Activated CD8-positive, alpha-beta memory T cell treated with anti-CD3 and anti-CD28 coated beads for 48 hours (primary cell): ENCODE measurements at regions not wholly inside any gene's neighbourhood (a gene's known extent, or its start where the extent isn't known, plus 50 kb on each side); places are given as distances from the start of the nearest gene placed in this dataset.

ENCODE experiments used
- DNase-seq, 3 experiments: peaks; one replicate each; pipeline ENCODE4 v3.0.0-alpha.2; 2020; ENCODE audit warnings: low read depth in 2 of 3, low spot score in 2 of 3

DNA sequence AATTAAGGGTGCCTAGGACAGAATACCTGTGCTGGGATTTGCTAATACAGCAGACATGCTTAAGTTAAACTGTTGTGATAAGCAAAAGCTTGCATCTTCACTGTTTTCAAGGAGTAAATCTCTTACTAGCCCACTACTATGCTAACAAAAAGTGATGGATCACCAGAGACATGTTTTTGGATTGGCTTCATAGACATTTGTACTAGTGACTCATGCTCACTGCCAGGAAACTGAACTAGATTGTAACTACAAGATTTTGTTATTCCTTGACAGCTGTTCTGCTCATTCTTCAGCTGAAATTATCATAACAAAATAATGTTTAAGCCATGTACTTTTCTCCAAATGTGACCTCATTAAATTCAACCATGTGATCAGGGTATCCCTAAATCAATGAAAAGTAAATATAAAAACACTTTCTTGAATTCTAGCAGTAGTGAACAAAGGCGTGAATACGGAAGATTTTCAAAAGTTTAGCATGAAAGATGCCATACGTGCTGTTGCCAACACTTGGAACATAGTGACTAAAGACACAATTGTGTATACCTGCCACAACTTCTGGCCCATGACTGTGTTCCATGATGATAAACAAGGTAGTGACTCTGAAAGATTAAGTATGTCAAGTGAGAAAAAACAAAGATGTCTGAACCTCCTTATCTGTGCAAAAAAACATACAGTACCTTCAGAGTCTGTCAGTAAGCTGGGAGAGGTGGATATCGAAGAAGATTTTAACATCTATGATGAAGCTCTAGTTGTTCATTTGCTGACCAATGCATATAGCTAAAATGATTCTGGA, 154.0 kb downstream of the BTC start:
- no peak for DNase-seq

DNA sequence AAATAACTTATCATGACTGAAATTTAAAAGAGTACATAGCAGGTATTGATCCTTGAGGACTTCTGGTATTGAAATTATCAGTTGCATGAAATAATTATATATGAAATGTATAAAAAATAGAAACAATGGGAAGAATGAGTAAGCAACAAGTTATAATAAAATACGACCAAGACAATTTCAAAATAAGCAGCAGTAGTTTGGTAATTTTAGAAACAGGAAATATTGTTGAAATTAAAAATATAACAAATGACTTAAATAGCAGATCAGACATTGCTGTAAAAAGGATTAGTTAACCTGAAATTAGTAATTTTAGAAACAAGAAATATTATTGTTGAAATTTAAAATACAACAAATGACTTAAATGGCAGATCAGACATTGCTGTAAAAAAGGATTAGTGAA, 152.3 kb downstream of the BTC start:
- DNase-seq, result no peak

DNA sequence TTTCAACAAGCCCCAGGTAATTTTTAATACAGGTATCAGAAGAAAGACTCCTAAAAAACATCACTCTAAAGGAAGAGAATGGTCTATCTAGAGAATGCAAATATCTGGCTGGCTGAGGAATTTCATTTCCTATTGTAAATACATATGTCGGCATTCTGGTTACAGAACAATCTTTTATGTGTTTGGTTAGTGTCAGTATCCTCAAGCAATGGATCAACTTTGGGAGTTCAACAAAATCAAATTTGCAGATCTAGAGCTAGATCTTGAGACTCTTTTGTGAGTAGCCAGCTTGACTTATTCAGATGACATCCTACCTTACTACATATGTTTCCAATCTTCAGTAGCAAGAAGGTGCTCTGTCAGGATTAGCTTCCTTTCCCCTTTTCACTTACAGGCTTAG, 145.1 kb downstream of the BTC start:
- DNase-seq, result no peak

DNA sequence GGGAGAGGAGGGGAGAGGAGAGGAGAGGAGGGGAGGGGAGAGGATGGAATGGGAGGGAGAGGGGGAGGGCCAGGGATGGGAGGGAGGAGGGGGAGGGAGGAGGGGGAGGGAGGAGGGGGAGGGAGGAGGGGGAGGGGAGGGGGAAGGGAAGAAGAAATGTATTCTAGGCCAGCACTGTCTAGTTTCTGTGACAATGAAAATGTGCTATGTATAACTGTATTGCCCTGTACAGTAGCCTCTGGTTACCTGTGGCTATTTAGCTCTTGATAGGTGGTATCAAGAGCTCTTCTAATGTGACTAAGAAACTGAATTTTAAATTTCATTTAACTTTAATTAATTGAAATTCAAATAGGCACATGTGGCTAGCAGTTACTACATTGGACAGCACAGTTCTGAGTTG, 143.1 kb downstream of the BTC start:
- DNase-seq, result no peak

DNA sequence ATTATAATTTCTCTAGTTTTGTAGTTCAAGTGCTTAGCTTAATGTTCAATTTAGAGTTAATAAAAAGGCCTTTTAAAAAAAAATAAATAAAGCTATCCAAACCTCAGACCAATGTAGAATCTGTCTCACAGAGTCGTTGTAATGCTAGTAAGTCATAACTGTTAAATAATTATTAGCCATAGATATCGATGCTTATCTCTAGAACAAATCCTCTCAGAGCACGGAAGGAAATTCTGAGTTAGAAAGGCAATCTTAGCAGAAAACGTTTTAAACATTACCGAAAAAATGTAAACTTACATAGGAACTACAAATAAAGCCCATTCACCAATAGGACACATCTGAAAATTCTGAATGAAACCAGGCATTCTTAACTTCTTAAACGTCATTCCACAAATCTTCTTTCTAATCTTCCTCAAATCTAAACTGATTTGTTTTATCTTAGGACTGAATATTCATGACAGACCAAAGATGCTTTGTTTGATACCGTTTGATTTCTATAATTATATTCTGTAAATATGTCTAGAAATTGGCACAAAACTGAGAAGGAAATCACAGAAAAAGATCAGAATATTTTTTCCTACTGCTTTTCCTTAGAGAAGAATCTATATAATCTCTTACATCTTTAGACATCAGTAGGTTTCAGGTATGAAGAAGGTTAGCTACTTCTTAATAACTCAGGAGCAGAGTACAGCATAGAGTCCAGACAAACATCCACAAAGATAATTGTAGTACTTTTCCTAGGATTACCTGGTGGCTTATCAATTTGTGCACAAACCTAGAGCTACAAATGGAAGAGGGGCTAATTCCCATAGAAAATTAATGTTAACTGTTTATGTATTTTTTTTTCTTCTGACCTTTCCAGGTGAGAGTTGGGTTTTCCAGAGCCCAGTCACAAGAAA, 140.7 kb downstream of the BTC start:
- DNase-seq, result no peak

DNA sequence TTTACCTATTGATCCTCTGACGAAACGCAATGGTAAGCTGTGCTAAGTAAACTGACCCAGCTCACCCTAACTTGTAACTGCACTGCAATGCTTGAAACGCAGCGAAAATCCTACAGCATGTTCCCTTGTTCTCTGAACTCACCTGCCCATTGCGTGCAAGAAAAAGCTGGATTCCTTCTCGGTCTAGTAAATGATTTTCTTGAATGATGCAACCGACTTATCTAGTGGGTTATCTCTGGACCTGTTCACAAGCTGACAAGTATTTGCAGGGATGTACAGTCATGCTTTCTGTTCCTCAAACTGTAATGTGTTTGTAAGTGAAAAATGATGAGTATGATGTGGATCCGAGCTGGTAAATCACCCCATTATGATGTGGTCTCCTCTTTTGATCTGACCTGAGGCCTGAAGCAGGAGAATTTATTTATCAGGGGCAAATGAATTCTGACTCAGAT, 140.1 kb downstream of the BTC start:
- DNase-seq, result no peak

DNA sequence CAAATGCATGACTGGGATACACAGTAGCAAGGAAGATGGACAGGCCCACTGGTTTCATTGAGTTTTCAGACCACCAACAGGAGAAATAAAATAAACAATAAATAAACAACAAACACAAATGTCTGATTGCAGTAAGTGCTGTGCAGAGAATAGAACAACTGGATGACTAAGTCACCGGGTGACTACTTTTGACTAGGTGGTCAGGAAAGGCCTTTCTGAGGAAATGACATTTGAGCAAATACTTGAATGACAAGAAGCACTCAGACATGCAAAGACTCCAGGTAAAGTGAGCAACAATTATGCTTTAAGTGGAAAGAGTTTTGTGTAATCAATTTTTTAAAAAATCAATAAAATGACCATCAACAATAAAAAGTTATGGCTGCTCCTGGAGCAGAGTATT, 137.7 kb downstream of the BTC start:
- no peak for DNase-seq

DNA sequence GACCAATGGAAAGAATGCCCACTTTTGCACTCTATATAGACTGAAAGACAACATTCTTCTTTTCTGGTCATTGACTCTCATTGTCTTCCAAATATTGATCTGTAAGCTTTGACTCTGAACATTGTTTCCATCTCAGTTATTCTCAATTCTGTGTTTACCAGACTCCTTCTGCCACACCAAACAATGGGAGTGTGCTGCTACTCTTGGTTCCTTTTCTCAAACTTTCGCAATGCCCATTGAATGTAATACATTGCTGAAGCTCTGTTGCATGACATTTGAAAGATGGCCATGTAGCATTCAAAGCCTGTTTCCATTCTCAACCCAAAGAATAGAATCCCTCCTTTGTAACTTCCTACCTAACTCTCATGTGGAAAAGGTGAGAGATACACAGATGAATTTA, 136.2 kb downstream of the BTC start:
- no peak for DNase-seq

DNA sequence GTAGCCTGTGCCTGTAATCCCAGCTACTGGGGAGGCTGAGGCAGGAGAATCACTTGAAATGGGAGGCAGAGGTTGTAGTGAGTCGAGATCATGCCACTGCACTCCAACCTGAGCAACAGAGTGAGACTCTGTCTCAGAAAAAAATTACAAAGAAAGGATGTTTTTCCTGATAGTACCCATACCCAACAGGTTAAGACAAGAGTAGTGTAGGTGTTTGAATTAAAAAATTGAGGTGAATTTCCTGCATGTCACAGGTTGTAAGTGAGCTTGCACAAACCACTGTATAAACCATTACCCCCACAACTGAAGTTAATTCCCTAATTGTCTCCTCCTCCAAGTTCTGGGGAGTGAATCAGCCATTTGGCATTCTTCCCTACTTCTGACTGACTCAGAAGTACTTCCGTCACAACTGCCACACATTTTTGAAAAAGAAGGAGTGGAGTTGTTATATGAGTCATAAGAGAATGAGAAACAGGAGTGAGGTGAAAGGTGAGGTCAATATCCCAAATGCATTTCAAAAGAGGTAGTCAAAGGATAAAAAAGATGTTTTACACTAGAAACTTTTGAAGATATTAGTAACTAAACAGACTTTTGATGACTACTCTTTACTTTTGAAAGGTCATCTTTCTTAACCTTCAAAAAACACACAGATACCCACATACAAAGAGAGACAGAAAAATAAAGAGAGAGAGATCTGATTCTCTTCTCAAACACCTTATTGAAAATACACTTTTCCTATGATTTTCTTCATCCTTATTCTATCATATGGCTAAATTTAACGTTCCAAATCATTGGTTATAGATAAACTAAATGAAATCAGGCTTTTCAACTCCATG, 134.5 kb downstream of the BTC start:
- DNase-seq, result no peak

DNA sequence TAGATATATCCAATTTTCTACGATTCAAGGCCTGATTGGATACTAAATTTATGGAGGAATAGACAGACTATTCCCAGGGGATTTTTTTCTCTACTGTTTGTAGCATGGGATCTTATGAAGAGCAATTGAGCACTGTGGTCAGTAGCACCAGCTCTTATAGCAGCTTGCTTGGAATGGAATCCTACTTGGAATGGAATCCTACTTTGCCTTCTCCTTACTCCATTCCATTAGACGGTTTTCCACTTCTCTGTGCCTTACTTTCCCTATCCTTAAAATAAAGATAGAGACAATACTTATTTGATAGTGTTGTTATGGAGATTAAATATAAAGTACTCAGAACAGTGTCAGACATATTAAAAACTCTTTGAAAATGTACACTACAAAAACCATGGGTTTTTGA, 133.5 kb downstream of the BTC start:
- no peak for DNase-seq

DNA sequence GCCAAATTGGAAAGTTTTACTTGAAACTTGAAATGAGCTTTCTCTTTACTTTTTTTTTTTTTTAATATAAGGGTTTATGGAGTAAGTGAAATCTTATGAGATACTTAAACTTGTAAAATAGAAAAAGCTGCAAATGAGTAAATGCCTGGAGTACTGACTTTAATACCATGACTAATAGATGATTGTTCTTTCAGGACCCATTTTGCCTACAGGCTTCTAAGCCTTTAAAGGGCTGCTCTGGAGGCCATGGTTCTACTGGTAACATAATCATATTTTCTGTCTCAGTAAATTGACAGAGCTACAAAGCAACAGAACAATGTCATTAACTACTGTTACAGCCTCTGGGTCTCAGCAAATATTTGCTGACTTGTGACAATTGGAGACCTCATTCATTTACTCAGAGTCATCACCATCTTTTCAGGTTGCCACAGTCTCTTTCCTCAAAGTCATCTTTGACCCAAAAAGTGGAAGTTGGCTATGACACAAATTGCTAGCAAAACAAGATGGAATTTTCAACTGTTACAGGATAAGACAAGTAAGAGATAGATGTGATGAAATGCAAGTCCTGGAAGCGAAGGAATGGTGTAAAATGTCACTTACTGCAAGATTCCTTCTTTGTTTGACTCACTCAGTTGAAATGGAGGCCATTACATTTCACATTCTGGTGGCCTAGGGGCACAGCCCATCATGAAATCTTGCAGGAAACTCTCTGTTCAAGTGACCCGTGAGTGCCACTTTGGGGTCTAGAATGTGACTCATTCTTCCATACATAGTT, 132.7 kb downstream of the BTC start:
- DNase-seq, result no peak

DNA sequence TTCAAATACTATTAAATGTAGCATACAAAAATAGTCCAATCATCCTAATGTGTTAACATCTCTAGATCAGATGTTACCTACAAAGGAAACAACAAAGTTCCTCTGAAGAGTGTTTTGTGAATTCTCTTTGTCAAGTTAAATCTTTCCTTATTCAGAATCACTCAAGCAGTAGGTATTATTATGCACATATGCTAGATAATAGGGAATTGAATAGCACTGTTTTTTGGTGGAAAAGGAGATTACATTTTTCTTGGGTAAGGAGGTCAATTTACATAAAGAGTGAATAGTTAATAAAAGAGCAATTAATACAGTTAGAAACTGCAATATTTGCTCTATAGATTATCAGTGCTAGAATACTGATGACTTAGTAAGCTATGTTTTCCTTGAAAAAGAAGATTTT, 130.7 kb downstream of the BTC start:
- DNase-seq, result no peak

DNA sequence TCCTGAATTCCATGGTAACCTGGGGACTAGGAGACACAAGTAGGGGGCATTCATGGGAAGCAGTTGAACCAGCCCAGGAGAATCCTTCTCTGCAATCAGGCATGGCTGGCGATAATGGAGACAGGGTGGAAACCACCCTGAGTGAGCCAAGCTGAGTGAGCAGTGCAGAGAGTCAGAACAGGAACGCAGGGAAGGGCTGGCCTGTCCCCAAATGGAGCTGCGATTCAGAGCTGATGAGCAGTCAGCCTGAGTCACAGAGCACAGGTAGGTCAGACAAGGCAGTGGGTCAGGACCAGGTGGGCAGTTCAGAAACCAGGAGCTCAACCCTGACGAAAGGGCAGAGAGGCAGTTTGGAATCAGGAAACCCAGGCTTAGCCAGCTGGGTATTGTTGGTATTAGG, 129.0 kb downstream of the BTC start:
- no peak for DNase-seq

DNA sequence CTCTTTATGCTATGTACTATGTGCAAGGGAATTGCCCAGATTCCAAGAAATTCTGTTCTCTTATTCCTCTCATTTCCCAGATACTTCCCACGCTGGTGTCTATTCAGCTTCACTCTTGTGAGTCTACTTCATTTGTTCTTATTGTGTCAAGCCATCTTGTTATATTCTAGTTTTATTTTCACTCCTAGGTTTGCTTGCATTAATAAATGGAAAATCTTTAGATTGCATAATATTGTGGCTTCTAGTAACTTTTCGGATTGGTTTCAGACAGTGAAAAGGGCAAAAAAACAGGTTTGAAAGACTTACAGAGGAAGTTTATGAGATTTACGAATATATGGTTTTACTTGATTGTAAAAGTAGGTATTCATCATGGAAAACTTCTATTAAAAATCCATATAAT, 128.4 kb downstream of the BTC start:
- no peak for DNase-seq

DNA sequence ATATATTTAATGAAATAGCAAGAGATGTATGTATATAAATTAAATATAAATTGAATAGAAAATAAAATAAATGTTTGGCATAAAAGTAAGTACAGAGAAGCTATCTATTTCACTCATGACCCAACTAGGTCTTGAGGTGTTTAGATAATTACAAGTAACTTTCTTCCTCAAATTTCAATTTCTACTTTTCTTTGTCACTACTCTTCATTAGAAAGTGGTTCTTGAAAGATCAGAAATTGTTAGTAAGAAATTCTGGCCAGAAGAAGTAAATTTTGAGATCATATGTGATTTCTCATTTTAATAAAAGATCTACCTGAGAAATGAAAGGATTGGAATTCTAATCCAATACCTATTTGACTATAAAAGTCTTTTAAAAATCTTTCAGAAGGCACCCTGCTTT, 126.9 kb downstream of the BTC start:
- DNase-seq, result no peak

DNA sequence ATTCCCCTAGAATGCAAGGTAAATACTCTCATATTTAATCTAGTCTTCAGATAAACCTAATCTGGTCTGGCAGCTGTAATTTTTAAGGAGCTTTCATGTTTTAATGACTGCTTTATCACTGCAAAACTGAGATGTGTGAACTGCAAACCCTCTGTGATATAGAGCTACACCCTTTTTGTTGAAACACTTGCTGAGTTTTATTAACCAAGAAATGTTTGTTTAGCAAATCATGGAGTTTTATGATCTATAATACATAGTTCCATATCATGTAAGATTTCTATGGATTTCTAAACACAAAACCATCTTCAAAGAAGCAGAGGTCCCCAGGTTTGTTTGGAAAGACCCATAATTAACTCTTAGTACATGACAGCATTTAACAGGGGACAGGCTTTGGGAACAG, 126.4 kb downstream of the BTC start:
- no peak for DNase-seq

DNA sequence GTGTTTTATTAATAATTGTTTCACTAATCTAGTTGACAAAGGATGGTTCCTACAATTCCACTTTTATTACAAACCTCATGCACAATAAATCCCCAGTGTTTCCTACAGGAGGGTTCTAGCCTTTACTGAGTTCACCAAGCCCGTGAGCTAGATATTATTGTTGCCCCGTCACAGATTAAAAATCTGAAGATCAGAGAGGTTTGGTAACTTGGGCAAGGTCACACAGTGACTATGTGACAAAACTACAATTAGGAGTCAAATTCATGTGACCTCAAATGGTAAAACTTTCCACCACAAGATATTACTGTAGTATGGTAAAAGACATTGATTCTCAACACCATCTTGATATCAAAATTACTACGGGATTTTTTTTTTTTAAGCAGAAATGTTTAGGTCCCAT, 124.6 kb downstream of the BTC start:
- DNase-seq, result no peak

DNA sequence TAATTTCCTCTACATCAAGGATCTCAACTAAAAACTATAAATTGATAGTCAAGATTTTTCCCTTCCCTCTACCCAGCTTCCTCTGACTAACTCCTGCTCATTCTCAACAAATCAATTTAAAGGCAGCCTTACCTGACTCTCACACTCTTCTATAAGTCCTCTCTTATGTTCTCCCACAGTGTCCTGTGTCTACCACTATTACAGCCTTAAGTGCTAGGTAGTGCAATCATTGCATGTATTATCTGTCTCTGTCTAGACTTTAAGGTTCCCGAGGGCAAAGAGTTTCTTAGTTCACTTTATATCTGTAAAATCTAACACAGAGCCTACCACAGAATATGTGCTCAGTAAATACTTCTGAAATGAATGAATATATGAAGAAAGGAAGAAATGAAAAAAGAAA, 123.7 kb downstream of the BTC start:
- no peak for DNase-seq

DNA sequence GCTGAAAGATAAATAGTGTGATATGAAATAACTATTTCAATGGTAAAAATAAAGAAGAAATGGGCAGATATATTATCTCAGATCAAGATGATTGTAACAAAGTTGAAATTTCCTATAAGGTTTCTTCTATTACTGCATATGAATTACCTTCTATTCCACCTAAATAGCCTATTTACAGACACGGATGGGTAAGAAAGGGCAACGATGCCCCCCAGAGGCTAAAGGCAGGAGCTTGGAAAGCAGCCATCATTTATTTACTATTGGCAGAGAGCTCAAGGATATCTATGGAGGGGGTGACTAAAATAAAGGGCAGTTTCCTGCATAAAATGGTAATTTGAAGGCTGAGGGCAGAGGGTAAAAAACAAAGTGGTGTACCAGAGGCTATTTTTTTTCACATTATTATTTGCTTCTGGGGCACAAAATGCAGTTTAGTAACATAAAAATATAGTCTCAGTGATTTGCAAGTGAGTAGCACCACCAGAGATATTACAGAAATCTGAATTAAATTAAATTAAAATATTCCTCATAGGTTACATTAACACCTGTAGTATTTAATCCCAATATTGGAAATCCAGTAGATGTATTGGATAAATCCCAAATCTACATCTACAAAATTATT, 123.1 kb downstream of the BTC start:
- no peak for DNase-seq

DNA sequence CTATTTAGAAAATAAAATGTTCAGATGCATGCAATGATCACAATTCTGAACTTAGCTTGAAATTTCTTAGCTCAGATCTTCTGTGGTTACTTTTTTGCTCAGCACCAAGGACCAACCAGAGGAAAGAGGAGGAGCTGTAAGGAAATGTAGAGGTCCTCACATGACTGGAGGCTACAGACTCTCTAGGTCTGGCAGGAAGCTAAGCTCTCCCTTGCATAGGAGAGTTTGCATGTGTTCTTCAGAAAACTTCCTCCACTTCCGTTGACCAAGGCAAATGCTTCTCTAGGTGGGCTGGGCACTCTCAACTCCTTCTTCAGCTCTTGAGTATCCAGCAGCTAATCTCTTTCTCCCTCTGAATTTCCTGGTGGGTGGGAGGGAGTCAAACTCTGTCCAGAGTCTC, 119.6 kb downstream of the BTC start:
- no peak for DNase-seq
